ENCODE measurements at regions not wholly inside any gene's neighbourhood (a gene's known extent, or its start where the extent isn't known, plus 50 kb on each side); places are given as distances from the start of the nearest gene placed in this dataset.
A peak's percentile ranks its signal among the peaks of the same experiment; 100 is the strongest.

- DNase-seq = no peak
Measured at GRCh38 chr2:58972737-58973136, 731.6 kb upstream of the FANCL start.

DNA sequence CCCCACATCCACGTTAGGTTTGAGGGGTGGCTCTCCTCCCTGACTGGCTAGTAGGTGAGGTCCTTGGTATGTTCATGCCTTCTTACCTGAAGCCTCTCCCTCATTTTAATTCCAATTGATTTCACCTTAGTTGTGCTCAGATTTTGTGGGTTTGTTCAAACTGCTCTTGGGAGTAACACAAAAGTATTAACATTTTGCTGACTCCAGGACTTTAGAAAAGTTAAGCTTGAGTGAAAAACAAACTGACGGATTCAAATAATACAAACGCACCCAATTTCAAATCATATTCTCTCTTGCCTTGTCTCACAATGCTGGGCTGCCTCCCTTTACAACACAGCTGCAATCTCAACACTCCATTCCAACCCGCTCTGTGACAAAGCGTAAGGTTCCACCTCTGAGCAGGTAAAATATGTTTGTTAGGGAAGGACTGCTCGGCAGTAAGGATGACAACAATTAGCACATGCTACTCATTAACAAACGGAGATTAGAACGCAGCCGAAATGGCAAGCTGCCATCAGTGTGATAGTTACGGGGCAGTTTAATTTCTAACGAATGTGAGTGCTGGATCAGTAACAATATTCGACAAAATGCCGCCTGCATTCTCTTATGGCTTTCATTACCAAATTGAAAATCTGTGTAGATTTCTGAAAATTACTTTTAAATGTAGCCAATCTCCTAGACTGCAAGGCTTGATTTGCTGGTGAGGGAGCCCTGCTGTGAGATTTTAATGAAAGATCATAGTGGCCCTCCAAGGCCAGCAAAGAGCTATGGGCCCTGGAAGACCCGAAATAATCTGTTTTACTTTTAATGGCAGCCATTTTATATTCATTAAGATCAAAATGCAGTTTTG is 730.6 kb upstream of the FANCL start:
- DNase-seq = no peak

DNA sequence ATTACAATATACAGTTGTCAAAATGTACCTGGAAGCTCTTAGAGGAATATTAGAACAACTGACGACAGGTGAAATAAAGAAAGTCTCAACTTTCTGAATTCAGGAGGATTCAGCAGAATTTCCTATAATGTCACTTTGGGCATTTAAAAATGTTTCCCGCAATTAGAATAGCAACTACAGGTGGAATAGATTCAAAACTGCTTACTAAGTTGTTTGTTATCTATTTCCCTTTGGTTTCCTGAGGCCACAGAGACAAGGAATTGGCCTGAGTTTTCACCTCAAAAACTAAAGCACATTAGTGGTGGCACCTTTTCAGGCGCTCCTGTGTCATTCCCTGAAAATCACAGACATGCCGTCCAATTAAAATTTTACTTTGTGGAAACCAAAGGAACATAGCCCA is 729.2 kb upstream of the FANCL start:
- DNase-seq = no peak

DNA sequence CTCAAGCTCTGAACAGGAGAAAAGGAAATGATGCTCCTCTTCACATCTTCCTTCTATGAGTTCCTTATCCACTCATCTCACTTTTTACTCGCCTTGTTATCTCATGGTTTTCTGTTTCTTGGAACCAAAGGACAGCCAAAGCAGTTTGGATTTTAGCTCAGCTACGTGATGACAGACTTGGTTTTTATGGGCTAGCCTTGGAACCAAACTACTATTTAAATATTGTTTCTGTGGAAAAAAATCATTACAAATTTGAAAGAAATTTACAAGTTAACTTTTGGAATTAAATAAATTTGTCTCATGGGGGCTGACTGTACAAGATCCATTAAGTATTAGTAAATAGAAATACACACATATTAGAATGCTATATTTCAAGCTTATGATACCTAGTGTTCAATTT is 727.8 kb upstream of the FANCL start:
- no peak for DNase-seq

DNA sequence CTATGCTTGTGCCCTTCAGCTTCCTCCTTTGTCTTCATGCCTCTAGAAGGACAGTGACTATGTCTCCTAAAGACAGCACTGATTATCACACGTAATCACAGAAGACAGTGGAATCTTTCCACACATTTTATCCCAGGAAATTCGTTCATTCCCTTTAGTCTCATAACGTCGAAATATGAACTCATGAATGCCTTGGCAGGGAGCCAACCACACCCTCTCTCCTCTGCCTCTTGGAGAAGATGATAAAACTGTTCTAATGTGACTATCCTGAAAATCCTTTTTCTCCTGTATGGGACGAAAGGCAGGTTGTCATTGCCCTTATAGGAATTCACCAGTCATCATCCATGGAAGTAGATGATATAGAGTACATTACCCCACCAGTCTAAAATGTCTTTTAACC is 726.6 kb upstream of the FANCL start:
- DNase-seq = no peak

GRCh38 chr2:58965602-58966001 is 724.5 kb upstream of the FANCL start:
- no peak for DNase-seq

DNA sequence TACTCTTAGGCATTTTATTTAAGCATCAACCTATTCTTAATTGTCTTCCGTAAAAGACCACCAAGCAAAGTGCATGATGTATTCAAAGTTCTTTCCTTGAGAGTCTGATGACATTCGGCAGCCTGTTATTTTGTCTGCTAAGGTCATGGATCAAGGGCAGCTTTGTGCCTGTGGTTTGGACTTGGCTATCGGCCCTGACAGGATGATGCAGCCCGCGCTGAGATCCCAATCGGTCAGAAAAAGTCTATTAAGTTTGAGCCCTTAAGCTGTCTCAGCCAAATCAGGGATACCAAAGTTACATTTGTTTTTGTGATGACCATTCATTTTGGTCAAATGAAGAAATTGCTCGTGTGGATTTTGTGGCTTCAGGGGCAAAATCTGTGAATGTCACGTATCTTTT is 718.9 kb upstream of the FANCL start:
- peak; percentile 65 for DNase-seq

DNA sequence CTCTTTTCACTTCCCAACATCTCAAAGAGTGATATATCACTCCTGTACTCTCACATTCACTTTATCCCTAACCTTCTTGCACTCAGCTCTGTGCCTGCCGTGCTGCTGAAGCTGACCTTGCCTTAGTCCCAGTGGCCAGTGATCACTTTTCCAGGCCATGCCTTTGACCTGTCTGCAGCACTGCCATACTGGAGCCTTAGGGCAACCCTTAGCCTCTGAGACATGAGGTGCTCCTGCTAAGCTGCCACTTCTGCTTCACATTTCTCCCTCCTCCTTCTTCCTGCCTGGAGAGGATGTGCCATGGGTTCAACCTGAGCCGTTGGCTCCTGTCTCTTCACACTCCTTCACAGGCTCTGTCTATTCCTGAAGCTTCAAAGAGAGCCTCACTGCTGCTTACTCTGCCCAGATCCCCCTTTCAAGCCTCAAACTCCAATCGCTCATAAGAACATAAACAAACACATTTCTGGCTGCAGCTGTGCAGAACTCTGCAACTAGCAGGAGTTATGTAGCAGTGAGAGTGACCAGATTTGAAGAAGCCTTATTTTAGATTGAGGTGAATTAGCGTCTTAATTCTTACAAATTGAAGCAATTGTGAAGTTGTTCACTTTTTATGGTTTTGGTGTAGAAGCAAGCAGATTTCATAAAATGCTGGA is 716.2 kb upstream of the FANCL start:
- no peak for DNase-seq

DNA sequence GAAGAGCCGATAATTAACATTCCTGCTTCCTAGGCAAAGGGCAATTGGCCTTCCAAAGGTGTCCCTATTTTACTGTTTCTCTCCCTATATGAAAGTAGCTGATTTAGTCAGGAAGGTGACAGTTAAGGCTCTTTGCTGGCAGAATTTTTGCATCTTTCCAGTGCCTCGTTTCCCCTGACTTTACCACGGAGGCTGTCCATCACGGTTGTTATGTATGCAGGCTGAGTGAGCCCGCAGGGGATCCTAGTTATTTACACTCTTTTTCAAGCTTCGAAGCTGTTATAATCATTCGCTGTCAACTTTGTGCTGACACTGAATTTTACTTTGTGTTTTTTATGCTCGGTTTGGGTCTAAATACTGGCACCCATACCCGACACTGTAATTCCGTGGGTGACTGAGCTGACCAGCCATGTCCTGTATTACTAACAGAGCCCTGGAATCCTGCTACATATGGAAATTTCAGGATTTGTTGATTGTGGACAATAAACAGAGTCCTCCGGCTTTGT is 713.8 kb upstream of the FANCL start:
- DNase-seq = no peak

- DNase-seq = no peak
Measured at GRCh38 chr2:58951722-58952121, 710.6 kb upstream of the FANCL start.

- no peak for DNase-seq
Measured at GRCh38 chr2:58950795-58951462, 709.8 kb upstream of the FANCL start.

DNA sequence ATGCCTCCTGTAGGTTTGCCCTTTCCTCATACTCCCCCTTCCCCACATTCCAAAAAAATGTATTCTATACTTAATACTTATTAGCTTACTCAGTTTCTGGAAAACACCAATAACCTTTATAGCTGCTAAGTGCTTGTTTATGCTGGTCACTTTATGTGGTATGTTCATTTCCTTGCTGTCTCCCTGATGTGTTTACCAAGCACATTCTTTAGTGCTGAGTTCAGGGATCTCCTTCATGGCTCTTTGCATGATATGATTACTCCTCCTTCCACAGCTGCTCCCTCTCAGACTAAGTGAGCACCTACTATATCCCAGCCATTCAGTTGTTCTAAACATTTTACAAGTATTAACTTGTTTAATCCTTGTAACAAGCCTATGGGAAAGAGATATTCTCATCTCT is 698.3 kb upstream of the FANCL start:
- no peak for DNase-seq

DNA sequence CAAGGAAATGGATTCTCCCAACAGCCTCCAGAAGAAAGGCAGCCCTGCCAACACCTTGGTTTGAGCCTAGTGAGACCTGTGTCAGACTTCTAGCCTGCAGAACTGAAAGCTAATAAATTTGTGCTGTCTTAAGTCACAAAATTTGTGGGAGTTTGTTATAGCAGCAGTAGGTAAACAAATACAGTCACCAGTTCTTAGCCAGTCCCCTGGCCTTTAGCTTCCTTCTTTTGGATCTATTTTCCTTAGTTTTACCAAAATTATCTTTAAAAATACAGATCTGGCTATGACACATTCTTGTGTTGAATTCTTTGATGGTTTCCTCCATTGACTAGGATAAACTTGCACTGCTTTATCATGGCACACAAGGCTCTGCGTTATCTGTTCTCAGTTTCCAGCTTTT is 697.9 kb upstream of the FANCL start:
- no peak for DNase-seq

DNA sequence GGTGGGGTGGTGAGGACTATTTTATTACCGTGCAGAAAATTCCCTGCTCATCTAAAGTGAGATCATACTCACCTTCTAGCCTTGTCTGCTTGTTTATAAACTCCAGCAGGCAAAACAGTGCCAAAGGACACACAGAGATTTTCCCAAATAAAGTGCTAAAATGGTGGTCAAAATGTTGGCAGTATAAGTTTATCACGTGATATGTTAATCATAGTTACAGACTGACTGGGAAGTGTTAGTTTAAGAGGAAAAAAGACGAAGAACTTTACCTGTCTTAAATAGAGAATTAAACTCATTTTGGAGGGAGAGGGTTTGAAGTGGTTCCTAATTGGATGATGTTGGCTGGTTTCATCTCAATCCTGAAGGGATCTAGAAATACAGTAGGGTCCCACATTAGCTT is 691.7 kb upstream of the FANCL start:
- peak; percentile 18 for DNase-seq

- no peak for DNase-seq
Measured at GRCh38 chr2:58930537-58930936, 689.4 kb upstream of the FANCL start.

GRCh38 chr2:58928973-58929372 is 687.8 kb upstream of the FANCL start:
- DNase-seq = no peak

GRCh38 chr2:58928391-58928790 is 687.3 kb upstream of the FANCL start:
- DNase-seq = peak; percentile 16

- no peak for DNase-seq
Measured at GRCh38 chr2:58926112-58926511, 685.0 kb upstream of the FANCL start.

- no peak for DNase-seq
Measured at GRCh38 chr2:58925676-58926081, 684.6 kb upstream of the FANCL start.

DNA sequence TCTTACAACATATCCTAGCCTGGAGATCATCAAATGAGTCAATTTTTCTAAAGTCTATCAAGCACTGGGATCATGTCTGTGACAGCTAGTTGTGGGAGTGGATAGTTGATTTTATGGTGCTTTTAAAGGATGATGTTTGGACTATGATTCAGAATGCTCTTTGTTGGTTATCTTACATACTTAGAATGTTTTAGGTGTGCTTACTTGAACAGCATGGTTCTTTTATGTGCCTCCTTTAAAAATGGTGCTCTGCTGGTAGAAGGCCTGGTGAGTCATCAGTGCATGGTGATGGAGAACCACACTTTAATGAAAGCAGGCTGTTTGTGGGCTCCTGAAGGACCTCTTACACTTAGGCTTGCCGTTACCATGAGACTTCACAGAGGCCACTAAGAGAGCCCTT is 682.7 kb upstream of the FANCL start:
- DNase-seq = no peak

DNA sequence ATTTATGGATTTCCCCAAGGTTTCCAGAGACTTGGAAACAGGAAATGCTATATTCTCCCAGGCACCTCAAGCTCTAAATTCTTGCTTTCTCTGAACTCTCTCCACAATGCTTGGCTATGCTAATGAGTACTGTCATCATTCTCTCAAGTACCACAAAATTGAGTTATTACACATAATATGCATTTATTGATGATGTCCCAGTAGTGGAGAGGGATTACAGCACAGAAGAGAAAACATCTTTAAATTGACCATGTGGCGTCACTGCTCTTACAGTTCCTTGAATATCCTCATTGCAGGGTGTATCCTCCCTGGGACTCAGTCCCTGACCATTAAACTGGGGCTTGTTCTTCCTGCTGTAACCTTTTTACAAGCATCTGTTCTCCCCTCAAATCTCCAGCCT is 681.1 kb upstream of the FANCL start:
- DNase-seq = no peak

- no peak for DNase-seq
Measured at GRCh38 chr2:58921676-58922075, 680.6 kb upstream of the FANCL start.

DNA sequence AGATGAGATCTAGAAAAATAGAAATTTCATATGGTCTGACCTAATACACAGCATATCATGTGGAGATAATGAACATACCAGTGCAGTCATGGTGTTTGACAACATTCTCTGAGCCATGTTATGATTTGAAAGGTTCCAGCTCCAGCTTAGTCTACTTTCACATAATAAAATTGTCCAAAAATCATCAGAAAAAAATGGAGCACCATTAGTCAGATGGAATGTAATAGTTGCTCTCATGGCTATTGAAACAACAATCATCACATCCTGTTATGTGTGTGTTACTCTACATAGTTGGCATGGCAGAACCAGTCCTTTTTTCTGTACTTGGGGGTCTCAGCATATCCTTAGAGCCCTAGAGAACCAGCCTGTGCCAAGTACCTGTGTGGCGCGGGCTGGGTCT is 678.9 kb upstream of the FANCL start:
- no peak for DNase-seq

DNA sequence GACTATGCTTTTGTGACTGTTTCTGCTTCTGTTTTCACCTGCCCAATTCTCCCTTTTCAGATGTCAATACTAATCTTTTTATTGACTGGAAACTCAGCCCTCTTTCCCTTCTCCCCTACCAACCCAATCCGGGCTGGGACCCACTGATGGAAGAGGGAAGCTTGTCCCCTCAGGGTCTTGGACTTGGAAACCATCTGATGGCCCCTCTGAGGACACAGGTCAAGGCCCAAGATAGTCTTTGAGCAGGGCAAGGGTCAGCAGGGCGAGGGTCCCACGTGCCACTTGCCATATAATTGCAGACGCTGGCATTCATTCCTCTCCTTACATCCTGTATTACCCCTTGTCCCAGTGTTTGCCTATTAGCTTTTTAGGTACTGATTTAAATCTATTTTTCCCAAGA is 678.2 kb upstream of the FANCL start:
- no peak for DNase-seq

All from NCI-H82 (cell line).